ENCODE measurements at regions not wholly inside any gene's neighbourhood (a gene's known extent, or its start where the extent isn't known, plus 50 kb on each side); places are given as distances from the start of the nearest gene placed in this dataset.

- no peak overlapping the region for H3K27ac Mint-ChIP-seq
- H3K9me3 Mint-ChIP-seq = peaks cover 7% of the 10 kb centered on the region
- ATAC-seq (replicated peaks) = no peak
- no peaks in the 10 kb centered on the region for H3K36me3 Mint-ChIP-seq (ENCODE audit: low read depth)
- H3K27me3 Mint-ChIP-seq = peaks cover 37% of the 10 kb centered on the region
- no peak overlapping the region for H3K4me3 Mint-ChIP-seq
- no peaks in the 10 kb centered on the region for H3K4me1 Mint-ChIP-seq
Observed at GRCh38 chr6:3603340-3604130, 146.7 kb upstream of the SLC22A23 start.

DNA sequence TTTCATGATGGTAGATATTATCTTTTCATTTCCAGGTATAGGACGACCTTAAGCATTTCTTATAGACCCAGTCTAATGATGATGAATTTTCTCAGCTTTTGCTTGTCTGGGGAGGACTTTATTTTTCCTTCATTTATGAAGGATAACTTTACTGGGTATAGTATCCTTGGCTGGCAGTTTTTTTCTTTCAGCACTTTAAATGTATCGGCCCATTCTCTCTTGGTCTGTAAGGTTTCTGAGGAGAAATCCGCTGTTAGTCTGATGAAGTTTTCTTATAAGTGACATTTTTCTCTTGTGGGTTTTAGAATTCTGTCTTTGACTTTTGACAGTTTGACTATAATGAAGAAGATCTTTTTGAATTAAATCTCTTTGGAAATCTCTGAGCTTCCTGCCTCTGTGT, 144.7 kb upstream of the SLC22A23 start:
- no peaks in the 10 kb centered on the region for H3K4me1 Mint-ChIP-seq
- H3K9me3 Mint-ChIP-seq = peaks cover 7% of the 10 kb centered on the region
- H3K36me3 Mint-ChIP-seq (ENCODE audit: low read depth) = no peaks in the 10 kb centered on the region
- H3K4me3 Mint-ChIP-seq = no peak overlapping the region
- H3K27ac Mint-ChIP-seq = no peak overlapping the region
- H3K27me3 Mint-ChIP-seq = peaks cover 31% of the 10 kb centered on the region
- ATAC-seq (replicated peaks) = no peak

DNA sequence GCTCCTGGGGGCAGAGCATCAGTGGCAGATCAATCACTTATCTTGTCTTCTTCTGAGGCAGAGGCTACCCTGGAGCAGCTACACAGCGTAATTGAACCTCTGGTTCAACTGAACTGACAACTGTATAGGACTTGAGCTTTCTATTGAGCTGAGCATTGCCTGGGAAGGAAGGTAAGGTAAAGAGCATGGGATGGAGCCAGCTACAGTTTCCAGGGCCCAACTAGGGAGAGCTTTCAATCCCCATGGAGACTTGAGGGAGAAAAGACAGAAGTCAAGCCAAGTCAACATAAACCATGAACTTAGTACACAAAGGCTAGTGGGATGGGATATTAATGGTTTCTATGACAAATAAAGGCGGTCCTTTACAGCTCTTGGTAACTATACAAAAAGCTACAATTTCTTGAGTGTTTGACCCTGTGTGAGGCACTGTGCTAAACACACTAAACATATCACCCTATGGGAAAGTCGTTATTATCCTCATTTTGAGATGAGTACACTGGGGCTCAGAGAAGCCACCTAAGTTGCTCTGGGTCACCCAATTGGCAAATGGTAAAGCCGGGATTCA, 140.7 kb upstream of the SLC22A23 start:
- Mint-ChIP-seq H3K36me3 (ENCODE audit: low read depth) (no peaks in the 10 kb centered on the region), H3K27me3 (peaks cover 24% of the 10 kb centered on the region), H3K27ac (no peak overlapping the region)

GRCh38 chr6:3596766-3597165, 139.9 kb upstream of the SLC22A23 start:
- Mint-ChIP-seq H3K27me3 (peaks cover 22% of the 10 kb centered on the region), H3K9me3 (no peaks in the 10 kb centered on the region), H3K27ac (no peak overlapping the region), H3K36me3 (ENCODE audit: low read depth) (no peaks in the 10 kb centered on the region), H3K4me1 (no peaks in the 10 kb centered on the region), H3K4me3 (no peak overlapping the region)
- no peak for ATAC-seq (replicated peaks)

More for the DNA sequence above, 140.7 kb upstream of the SLC22A23 start:
- no peak overlapping the region for H3K4me3 Mint-ChIP-seq
- H3K4me1 Mint-ChIP-seq = no peaks in the 10 kb centered on the region
- H3K9me3 Mint-ChIP-seq = peaks cover 5% of the 10 kb centered on the region
- ATAC-seq (replicated peaks) = no peak

DNA sequence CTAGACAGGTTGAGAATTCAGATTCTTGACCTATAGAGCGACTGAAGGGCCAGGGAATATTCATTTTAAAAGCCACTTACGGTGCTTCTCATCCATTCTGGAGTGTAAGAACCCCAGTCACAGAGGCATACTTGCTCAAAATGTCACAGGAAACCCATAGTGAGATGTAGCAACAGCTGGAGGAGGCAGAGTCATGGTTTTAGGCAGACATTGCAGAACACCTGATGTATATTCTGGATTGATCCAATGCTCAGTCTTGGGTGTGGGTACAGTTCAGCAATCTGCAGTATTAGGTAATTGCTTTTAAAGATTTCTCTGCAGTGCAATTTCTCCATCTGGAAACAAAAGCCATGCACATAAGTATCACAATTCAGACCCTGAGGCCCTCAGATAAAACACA, 137.4 kb upstream of the SLC22A23 start:
- H3K36me3 Mint-ChIP-seq (ENCODE audit: low read depth) = no peaks in the 10 kb centered on the region
- H3K4me3 Mint-ChIP-seq = no peak overlapping the region
- H3K27me3 Mint-ChIP-seq = peaks cover 16% of the 10 kb centered on the region
- no peak overlapping the region for H3K27ac Mint-ChIP-seq
- H3K4me1 Mint-ChIP-seq = no peaks in the 10 kb centered on the region
- no peak for ATAC-seq (replicated peaks)
- H3K9me3 Mint-ChIP-seq = no peaks in the 10 kb centered on the region

- no peak for ATAC-seq (replicated peaks)
- Mint-ChIP-seq H3K9me3 (no peaks in the 10 kb centered on the region), H3K36me3 (ENCODE audit: low read depth) (no peaks in the 10 kb centered on the region), H3K27ac (no peak overlapping the region), H3K4me3 (no peak overlapping the region), H3K4me1 (no peaks in the 10 kb centered on the region), H3K27me3 (peaks cover 13% of the 10 kb centered on the region)
Observed at GRCh38 chr6:3593161-3593560, 136.3 kb upstream of the SLC22A23 start.

DNA sequence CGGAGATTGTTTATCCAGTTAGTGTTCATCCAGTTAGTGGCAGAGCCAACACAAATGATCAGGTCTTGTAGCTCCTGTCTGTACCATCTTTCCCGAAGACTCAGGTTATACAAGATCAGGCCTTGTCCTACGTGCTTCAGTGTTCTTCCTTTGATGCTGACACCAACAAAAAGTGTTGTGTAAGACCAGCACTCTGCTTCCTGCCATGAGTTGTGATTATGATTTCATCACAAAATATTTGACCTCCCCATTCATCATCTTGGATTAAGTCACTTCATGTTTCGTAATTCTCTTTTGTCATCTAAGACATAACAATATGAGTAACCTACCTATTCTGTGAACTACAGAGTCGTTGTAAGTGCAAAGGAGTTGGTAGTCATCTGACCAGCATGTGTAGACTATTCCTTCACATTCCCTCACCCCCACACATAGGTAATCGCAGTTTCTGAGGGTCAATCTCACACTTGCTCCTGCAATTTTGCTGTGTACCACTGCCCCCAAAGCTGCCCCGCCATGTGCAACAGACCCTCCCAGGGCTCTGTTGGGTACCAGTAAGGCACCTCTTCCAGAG, 135.6 kb upstream of the SLC22A23 start:
- no peak for ATAC-seq (replicated peaks)
- no peak overlapping the region for H3K4me3 Mint-ChIP-seq

GRCh38 chr6:3591970-3592369, 135.1 kb upstream of the SLC22A23 start:
- H3K36me3 Mint-ChIP-seq (ENCODE audit: low read depth) = no peaks in the 10 kb centered on the region
- no peaks in the 10 kb centered on the region for H3K4me1 Mint-ChIP-seq
- peaks cover 4% of the 10 kb centered on the region for H3K9me3 Mint-ChIP-seq
- H3K4me3 Mint-ChIP-seq = no peak overlapping the region
- H3K27me3 Mint-ChIP-seq = peaks cover 17% of the 10 kb centered on the region
- no peak for ATAC-seq (replicated peaks)
- H3K27ac Mint-ChIP-seq = no peak overlapping the region

More for the DNA sequence above, 135.6 kb upstream of the SLC22A23 start:
- Mint-ChIP-seq H3K36me3 (ENCODE audit: low read depth) (no peaks in the 10 kb centered on the region), H3K27me3 (peaks cover 13% of the 10 kb centered on the region), H3K9me3 (no peaks in the 10 kb centered on the region), H3K27ac (no peak overlapping the region), H3K4me1 (no peaks in the 10 kb centered on the region)

- no peak overlapping the region for H3K4me3 Mint-ChIP-seq
- no peak overlapping the region for H3K27ac Mint-ChIP-seq
- H3K9me3 Mint-ChIP-seq = peaks cover 6% of the 10 kb centered on the region
- H3K4me1 Mint-ChIP-seq = no peaks in the 10 kb centered on the region
- H3K27me3 Mint-ChIP-seq = peaks cover 39% of the 10 kb centered on the region
- ATAC-seq (replicated peaks) = no peak
- H3K36me3 Mint-ChIP-seq (ENCODE audit: low read depth) = no peaks in the 10 kb centered on the region
Observed at GRCh38 chr6:3587660-3588059, 130.8 kb upstream of the SLC22A23 start.

DNA sequence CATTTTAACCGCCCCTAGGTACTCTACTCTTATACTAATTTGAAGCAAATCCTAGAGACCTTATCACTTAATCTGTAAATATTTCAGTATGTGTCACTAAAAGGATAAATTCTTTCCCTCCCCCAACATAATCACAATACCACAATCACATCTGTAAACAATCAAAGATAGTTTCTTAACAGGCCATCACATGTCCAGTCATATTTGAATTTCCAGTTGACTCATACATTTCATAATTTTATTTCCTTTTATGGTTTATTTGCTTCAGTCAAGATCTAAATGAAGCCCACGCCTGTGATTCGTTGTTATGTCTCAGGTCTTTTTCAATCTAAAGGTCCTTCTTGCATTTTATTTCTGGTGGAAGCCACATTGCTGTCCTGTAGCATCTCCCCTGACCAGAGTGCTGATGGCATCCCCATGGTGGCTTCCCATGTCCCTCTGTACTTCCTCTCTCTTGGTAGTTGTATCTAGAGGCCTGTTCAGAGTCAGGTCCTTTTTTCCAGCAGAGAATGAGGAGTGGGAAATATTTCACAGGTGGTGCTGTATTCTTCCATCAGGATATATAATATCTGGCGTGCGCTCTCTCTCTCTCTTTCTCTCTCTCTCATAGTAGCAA, 128.6 kb upstream of the SLC22A23 start:
- no peaks in the 10 kb centered on the region for H3K36me3 Mint-ChIP-seq (ENCODE audit: low read depth)
- ATAC-seq (replicated peaks) = peak; percentile 31

DNA sequence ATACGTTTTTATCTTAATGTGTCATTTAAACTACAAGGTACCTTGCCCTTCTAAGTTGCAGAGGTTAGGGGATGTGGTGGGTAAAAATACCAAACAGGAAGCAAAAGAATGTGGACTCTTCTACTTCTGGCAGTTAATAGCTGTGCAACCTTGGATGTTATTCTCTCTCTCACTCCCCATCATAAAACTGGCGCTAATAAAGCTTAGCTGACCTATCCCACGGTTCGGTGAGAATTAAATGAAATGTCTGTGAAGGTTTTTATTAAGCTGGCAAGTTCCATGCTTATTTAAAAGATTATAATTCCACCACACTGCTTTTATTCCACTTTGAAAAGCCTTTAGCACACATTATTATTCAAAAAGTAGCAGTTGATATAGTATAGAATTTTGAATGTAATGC, 127.8 kb upstream of the SLC22A23 start:
- H3K27ac Mint-ChIP-seq = no peak overlapping the region
- no peaks in the 10 kb centered on the region for H3K36me3 Mint-ChIP-seq (ENCODE audit: low read depth)
- no peak for ATAC-seq (replicated peaks)
- H3K4me3 Mint-ChIP-seq = no peak overlapping the region
- H3K4me1 Mint-ChIP-seq = no peaks in the 10 kb centered on the region
- H3K9me3 Mint-ChIP-seq = peaks cover 6% of the 10 kb centered on the region
- H3K27me3 Mint-ChIP-seq = peaks cover 37% of the 10 kb centered on the region

More for the DNA sequence above, 128.6 kb upstream of the SLC22A23 start:
- Mint-ChIP-seq H3K27me3 (peaks cover 35% of the 10 kb centered on the region), H3K4me1 (no peaks in the 10 kb centered on the region), H3K9me3 (peaks cover 6% of the 10 kb centered on the region), H3K4me3 (no peak overlapping the region), H3K27ac (no peak overlapping the region)

- H3K27ac Mint-ChIP-seq = no peak overlapping the region
- no peaks in the 10 kb centered on the region for H3K36me3 Mint-ChIP-seq (ENCODE audit: low read depth)
- ATAC-seq (replicated peaks) = no peak
- no peaks in the 10 kb centered on the region for H3K4me1 Mint-ChIP-seq
- H3K9me3 Mint-ChIP-seq = no peaks in the 10 kb centered on the region
- peaks cover 38% of the 10 kb centered on the region for H3K27me3 Mint-ChIP-seq
- H3K4me3 Mint-ChIP-seq = no peak overlapping the region
Observed at GRCh38 chr6:3581469-3581868, 124.6 kb upstream of the SLC22A23 start.

- no peak for ATAC-seq (replicated peaks)
- no peak overlapping the region for H3K4me3 Mint-ChIP-seq
- H3K27me3 Mint-ChIP-seq = peaks cover 31% of the 10 kb centered on the region
- no peak overlapping the region for H3K27ac Mint-ChIP-seq
- H3K9me3 Mint-ChIP-seq = no peaks in the 10 kb centered on the region
- no peaks in the 10 kb centered on the region for H3K4me1 Mint-ChIP-seq
- H3K36me3 Mint-ChIP-seq (ENCODE audit: low read depth) = no peaks in the 10 kb centered on the region
Observed at GRCh38 chr6:3579652-3580175, 122.9 kb upstream of the SLC22A23 start.

DNA sequence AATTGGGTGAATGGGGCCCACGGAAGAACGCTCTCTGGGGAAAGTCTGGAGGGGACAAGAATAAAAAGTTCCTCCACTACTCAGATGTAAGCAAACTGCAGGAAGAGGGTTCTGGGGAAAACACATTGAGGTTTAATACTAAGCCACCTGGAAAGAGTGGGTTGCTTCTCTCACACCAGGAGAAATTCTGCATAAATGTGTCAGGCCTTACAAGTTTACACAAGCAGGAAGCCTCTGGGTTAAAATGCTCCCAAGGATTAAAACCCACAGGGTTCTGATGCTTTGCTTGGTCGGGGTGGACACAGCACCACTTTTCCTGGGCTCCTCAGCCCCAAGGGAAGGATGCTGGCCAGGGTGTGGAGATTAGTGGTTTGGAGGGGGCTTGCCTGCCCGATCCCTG, 122.1 kb upstream of the SLC22A23 start:
- Mint-ChIP-seq H3K27me3 (peaks cover 30% of the 10 kb centered on the region), H3K9me3 (no peaks in the 10 kb centered on the region), H3K4me1 (no peaks in the 10 kb centered on the region), H3K36me3 (ENCODE audit: low read depth) (no peaks in the 10 kb centered on the region), H3K27ac (no peak overlapping the region), H3K4me3 (no peak overlapping the region)
- ATAC-seq (replicated peaks) = no peak

All from activated T-helper 17 cell treated with anti-CD3 and anti-CD28 coated beads, Interleukin-2, amount 50 U/mL, for 72 hours (primary cell).